NCI-H1105 treated with DMSO at 0.1 percent for 48 hours (cell line): ENCODE measurements at regions not wholly inside any gene's neighbourhood (a gene's known extent, or its start where the extent isn't known, plus 50 kb on each side); places are given as distances from the start of the nearest gene placed in this dataset.
"Not testable (repeated sequence)": the region's sequence is repeated elsewhere in the genome, so short reads cannot be mapped to it uniquely, and the experiment has no call there.

ENCODE experiments used
- DNase-seq: peaks from one replicate; lab custom pipeline; 2025; lab: John Stamatoyannopoulos, UW

DNA sequence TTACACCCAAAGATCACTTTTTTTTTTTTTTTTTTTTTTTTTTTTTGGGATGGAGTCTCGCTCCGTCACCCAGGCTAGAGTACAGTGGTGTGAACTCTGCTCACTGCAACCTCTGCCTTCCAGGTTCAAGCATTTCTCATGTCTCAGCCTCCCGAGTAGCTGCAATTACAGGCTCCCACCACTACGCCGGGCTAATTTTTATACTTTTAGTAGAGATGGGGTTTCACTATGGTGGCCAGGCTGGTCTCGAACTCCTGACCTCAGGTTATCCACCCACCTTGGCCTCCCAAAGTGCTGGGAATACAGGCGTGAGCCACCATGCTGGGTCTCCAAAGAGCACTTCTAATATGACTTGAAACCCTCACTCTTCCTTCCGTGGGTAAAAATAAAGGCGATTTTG, 152.2 kb upstream of the SPACA7 start:
- not testable (repeated sequence) for DNase-seq

DNA sequence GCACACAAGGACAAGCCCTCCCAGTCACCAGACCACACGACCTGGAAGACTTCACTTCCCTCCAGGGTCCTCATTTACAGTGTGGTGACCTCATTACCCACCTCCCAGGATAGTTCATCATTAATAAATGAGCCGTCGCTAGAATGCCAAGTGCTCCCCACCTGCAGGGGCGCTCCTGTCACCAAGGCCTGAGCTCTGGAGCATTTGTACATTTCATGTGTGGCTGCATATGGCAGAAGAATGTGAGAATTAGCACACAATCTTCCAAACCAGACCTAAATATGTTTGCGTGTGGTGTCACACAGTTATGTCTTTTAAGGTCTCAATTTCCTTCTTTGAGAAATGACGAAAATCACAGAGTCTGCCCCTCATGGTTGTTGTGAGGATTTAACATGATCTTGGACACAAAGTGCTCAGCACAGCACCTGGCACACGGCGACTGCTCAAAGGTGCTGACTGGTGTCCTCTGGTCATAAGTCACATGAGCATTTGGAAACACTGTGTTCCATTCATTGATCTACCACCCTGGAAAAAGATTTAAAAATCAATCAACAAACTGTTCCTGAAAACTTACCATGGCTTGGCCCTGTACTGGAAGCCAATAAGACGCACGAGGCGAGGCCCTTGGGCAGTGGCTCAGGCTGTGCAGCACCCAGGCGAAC, 150.6 kb upstream of the SPACA7 start:
- no peak for DNase-seq

DNA sequence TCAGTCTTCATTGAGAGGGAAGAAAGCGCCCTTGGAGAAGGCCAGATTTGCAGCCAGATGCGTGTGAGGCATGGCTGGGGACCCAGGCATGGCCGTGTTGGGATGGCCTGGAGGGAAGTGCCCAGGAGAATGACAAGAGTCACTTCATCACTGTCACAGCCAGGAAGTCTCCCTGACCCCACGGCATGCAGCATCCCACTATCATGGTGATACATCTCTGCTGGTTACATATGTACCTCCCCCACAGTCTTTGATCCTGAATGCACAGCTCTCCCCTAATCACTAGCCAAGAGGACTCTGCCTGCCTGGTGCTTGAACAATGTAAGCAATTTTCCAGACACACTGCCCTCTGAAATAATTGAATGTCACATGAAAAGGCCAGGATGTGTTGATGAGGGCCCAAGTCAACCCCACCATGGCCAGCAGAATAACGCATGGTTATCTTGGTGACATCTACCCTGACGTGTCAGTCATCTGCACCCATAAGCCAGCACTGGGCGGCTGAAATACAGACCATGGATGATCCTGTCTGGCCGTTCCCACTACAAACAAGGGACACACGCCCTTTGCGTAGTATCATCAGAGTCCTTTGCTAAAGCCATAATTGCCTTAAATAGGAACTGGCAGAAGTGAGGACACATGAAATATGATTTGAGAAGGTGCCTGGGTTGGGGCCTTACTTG, 149.7 kb upstream of the SPACA7 start:
- no peak for DNase-seq

DNA sequence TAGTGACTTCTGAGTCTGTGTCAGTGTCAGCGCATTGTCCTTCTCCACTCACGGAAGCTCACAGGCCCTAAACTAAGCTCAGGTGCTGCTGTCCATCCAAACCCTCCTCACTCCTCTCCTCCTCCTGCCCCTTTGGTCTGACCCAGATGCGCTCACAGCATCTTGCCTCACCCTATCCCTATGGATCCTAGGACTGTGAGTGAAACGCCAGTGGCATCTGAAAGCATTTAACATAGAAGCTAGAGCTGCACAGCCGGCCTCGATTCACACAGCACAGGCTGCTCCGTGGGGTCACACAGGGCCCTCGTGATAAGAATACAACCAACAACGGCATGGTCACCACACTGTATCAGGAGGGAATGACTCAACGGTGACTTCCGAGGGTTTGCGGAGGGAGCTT, 149.1 kb upstream of the SPACA7 start:
- DNase-seq = no peak

DNA sequence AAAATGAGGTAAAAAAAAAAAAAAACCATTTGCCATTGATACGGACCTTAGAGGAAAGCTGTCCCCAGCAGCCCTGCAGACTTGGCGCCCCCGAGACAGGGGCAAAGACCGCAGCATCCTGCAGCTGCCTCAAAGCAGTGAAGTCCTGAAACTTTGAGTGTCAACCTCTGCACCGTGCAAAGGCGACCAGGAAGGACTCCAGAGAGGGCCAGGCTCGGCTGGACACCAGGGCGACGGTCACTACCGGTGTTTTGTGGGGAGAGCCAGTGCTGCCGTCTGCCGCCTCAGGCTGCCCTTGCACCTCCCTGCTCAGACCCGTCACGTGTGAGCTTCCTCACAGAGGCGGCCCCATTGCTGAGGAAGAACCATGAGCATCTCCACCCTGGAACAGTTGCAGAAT, 146.7 kb upstream of the SPACA7 start:
- no peak for DNase-seq

DNA sequence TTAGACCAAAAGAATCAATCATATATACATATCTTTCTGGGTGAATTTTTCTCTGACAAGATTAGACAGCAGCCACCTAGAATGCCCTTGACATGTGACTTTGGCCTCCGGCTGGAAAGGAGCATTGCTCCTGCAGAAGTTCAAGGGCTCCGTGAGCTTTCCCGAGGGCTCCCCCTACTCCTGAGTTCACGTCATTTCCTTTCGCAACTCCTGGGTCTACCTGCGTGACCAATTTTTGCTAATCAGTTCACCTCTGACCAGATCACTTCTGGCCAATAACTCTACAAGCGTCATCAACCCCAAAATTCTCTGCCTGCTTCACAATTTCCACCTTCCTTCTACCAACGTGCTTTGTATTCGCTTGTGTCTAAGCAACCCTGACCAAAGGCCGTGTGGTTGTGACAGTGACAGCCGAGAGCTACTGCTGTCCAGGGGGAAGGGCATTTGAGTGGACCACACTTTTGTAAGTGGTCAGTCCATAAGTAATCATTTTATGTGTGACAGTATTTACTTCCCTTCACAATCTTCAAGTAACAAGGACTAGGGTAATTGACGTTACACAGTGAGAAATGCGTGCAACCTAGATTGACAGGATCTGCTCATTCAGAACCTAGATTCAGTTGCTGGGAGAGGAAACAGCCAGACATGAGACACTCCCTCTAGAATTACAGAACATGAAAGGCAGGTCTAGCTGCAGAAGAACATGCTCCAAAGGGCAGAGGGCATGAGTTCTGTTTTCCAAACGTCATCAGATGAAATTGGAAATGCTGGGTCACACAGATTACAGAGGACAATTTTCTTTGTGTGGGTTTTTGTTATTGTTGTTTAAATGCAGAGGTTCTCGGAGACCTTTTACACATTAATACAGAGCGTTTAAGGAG, 145.9 kb upstream of the SPACA7 start:
- DNase-seq = no peak

DNA sequence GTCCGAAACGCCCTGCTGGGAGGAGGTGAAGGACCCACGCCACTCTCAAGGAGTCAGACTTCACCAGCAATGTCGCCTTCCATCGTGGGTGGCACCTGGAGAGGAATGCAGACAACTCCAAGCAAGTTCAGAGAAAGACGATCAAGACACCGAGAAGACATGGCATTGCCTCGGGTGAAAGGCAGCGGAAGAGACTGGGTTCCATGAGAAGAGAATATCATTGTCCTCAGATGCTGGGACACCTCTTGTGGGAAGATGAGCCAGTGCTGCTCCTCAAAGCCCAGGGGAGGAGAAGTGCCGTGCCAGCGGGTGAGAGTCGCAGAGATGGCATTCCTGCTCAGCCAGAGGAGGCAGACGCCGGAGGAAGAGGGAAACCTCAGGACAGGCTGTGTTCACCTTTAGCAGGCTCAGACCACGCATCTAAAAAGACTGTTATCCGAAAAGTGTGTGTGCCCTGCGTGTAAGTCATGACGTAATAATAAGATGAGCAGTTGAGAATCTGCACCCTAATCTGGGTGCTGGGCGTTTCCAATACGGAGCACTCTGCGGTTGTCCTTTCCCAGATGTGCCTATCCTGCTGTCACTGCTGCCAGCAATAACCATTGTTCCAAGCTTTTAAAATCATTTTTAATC, 144.6 kb upstream of the SPACA7 start:
- no peak for DNase-seq

DNA sequence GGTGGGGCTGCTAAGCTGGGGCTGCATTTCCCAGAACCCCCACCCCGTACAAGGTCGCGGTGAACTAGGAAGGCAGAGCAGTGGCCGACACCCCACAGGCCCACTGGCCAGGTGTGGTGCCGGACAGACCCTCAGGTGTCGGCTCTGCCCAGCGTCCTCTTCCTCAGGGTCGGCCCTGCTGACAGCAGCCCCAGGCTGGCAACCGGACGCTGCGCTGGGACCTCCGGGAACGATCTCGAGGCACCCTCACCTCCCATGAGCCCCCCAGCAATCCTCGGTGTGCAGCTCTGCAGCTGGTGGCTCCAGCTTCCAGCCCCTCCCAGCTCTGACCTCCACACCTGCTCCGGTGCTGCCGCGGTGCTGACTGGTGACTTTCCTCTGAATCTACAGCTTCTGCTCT, 142.9 kb upstream of the SPACA7 start:
- DNase-seq = no peak

DNA sequence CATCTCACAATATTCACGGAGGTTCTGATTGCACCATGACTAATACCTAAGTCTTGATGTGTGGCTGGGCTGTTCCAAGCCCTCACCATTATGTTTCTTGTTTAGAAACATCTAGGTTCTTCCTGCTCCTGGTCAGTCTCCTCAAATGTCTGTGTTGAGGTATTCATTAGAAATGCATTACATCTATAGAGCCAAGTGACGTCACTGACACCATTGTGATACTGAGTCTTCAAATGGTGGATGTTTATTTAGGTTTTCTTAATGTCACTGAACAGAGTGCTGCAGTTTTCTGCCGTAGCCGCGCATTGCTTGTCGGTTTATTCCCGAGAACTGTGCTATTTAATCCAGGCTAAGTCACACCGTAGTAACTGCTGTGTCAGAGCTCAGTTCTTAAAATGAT, 142.4 kb upstream of the SPACA7 start:
- DNase-seq = no peak

DNA sequence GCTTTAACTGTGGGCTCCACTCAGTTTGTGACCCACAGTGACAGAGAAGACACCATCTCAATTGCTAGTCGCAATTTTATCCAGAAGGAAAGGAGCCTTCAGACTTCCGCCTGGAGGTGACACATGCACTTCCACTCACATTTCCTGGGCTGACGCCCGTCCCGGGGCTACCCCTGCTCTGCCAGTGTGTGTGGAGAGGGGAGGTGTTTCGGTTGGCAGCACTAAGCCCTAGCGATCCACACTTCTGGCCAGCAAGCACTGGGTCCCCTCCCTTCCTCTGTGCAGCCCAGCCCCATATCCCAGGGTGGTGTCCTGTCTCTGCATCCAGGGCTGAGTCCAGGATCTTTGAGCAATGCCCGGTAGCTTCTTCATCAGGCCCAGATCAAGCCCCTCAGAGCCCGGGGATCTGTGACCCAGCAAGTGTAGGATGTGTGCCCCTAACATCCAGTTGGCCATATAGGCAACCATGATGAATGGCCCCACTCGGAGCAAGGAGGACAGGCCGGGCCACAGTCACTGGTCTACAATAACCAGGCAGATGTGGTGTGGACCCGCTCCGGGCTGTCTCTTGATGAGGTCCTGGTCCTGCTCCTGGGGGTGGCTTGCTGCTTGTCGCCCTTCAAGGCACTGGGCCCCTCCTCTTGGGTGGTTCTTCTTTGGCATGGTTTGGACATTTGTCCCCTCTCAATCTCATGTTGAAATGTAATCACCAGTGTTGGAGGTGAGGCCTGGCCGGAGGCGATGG, 141.9 kb upstream of the SPACA7 start:
- DNase-seq = no peak

DNA sequence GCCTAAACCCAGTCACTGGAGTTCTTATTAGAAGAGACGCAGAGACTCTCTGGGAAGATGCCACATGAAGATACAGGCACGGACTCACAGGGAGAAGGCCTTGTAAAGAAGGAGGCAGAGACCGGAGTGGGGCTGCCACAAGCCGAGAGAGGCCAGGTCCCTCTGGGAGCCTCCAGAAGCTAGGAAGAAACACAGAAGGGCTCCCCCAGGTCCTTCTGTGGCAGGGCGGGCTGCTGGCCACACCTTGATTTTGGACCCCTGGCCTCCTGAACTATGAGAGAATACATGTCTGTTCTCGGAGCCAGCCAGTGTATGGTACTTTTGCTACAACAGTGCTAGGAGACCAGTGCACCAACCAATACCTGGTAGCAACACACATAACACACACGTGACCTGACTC, 140.1 kb upstream of the SPACA7 start:
- no peak for DNase-seq

DNA sequence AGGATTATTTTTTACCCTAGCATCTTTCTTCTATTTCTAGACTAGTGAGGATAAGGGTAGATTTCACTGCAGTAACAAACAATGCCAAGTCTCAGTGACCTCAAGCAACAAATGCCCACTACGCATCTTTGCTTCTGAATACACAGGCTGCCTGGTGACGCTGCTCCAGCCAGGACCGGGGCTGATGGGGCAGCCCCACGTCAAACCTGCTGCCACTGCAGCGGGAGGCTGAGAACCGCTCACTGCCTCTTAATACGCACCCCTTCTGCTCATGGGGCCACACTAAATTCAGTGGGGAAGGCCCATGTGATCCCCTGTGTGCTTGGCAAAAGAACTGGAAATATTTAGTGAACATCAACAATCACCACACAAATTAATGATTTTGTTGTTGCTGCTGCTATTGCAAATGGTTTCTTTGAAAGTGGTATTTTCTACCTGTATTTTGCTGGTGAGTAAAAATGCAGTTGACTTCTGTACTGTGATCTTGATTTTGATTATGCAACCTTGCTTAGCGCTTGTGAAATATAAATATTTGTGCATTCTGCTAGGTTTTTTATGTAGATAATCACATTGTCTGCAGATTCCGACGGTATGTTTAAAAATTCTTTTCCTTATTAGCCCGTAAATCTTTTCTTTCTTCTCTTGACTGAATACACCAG, 139.5 kb upstream of the SPACA7 start:
- DNase-seq = no peak

DNA sequence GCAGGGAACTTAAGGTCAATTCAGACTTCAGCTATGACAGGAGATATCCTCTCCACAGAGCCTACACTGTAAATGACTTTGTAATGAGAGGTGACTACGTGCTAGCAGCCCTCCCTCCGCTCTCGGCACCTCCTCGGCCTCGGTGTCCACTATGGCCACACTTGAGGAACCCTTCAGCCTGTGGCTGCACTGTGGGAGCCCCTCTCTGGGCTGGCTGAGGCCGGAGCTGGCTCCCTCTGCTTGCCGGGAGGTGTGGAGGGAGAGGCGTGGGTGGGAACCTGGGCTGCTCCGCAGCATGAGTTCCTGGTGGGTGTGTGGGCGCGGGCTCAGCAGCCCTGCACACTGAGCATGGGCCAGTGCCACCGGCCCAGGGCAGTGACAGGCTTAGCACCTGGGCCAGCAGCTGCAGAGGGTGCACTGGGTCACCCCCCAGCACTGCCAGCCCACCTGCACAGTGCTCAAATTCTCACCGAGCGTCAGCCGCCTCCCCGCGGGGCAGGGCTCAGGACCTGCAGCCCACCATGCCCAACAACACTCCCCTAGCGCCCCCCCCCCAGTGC, 137.6 kb upstream of the SPACA7 start:
- DNase-seq = no peak

DNA sequence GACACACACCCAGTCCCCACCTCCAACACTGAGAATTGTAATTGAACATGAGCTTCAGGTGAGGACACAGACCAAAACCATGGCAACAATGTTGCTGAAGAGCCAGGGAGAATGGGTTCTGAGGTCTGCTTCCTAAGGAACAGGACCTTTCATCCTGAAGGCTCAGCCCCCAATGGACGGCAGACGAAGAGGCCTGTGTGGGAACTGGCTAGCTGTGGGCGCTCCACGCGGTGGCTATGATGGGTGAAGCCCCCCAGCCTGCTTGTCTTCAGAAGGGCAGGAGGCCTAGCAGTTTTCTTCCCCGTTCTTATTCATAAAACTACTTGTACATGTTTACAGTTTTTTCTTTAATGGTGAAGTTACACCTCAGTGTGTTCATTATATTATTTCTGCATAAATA, 136.1 kb upstream of the SPACA7 start:
- no peak for DNase-seq

DNA sequence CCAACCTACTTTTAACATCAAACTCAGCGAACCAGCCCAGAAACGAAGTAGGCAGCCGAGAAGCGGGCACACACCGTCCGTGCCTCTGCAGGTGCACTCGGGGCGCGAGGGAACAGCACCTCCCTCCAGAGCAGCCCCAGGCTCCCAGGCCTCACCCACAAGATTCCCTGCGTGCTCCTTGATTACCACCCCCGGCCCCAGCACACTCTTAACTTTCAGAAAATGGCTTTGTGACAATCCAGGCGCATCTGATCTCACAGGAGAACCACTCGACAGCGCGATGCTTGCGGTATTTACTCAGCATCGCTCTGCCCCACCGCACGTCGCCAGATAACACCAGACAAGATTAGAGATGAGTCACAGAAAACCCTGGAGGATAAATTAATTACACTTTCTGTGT, 134.9 kb upstream of the SPACA7 start:
- DNase-seq = no peak

DNA sequence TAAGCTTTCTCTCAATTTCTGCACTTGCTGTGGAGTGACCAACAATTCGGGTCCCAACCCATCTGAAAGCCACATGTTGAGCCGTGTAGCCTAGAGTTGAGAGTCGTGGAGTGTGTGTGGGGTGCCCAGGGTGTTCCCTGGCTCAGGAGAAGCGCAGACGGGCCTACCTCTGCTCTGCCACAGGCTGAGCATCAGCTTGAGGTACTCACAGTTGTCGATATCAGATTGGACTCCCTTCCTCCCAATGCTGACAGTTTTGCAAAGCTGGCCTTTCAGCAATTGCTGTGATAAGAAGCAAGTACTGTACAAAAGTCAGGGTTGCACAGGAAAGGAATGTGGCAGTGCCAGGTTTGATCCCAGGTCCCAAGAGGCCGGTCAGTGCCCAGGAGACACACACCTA, 133.4 kb upstream of the SPACA7 start:
- no peak for DNase-seq

DNA sequence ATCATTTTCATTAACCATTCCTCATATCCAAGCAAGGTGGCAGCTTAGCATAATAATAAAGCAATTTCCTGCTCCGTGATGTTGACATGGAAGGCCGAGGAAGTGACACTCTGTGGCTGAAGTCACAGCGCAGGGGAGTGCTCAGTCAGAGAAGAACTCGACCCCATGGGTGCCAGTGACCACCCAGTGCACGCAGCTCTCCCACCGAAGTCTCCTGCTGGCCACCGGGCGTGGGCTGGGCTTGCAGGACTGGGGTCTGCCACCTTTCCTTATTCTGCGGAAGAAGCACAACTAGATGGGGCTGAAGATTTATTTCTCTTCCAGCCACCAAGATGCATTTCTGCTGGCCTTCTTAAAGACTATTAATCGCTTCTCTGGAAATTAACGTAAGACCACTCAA, 132.1 kb upstream of the SPACA7 start:
- no peak for DNase-seq

DNA sequence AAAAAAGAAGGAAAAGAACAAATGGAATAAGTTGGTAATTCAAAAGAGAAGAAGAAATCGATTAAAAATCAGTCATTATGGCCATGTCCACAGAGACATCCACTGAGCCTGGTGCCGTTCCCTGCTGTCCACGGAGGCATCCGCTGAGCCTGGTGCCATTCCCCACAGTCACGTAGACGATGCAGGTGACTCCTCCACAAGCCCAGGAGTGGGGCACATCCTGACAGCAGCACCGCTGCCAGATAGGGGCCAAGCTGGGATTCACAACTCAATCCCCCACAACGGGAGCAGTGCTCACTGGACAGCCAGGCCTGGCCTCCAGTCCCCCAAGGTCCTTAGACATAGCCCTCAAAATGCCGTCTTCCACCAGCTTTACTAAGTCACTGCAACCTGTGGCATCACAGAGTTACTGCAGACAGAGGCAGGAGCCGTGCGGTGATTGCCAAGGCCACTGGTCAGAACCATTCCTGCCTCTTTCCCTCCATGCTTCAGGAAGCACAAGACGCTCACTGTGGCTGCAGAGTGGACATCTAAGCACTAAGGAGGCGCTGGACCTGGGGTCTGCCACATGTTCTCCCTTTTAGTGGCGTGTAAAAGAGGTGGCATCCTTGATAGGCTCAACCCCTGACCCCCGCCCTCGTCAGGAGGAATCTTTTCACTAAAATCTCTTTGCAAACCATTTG, 131.5 kb upstream of the SPACA7 start:
- no peak for DNase-seq

DNA sequence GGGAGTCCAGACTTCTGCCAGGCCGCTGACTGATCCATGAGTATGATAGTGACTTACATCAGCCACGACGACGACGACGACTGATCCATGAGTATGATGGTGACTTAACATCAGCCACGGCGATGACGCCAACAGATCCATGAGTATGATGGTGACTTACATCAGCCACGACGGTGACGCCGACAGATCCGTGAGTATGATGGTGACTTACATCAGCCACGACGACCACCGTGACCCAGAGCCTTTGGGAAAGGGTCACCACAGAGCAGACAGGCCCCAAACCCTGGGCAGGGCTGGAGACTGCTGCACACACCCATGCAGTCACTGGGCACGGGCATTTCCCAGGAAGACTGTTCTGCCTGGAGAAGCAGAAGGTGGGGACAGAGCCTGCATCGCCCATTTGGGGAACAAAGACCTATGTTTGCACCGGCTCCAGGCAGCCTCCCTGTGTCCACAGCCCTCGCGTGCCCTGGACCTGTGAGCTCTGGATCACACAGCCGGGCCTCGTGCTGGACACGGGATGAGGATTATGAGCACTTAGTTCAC, 130.9 kb upstream of the SPACA7 start:
- no peak for DNase-seq

DNA sequence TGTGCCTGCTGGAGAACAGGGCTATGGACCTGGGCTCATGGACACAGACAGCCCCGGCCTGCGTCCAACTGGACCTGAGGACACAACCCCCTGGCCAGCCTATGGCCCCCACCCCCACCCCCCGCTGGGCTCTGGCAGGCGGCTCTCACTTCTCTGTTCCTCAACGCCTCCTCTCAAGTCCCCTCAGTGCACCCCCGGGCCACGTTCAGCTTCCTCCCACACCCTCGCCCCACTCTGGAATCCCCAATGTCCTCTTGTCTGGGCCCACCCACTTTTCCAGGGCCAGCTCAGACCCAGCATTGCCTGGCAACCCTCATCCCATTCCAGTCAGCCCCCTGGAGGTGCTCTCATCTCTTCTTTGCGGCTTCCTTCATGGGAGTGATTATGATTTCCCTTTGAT, 130.2 kb upstream of the SPACA7 start:
- DNase-seq = no peak
